GM23338 (cell line): ENCODE measurements at regions not wholly inside any gene's neighbourhood (a gene's known extent, or its start where the extent isn't known, plus 50 kb on each side); places are given as distances from the start of the nearest gene placed in this dataset.

Experiments
- CTCF ChIP-seq, 2 experiments: fragments of 200-600 bp in 1 of 2; sonication (generic) in 1 of 2; conservative IDR thresholded peaks; 2 replicates each; pipeline versions ENCODE4 v1.5.1 to v1.6.1; 2016 to 2017; ENCODE audit warnings: antibody characterized with exemption in 2 of 2, low read depth in 2 of 2, mild to moderate bottlenecking in 2 of 2, moderate library complexity in 1 of 2
- JUNB ChIP-seq: IDR thresholded peaks from one replicate; pipeline ENCODE4 v1.6.1; 2016; ENCODE audit warnings: antibody characterized with exemption; ENCODE audit not compliant: unreplicated experiment

- no peak for TF ChIP-seq CTCF (conservative IDR thresholded peaks at IDR 0.05; ENCODE audit: low read depth in 2 of 2)
- TF ChIP-seq JUNB, result no peak
Measured at GRCh38 chr6:79377888-79378348, 143.4 kb upstream of the HMGN3 start.
